Stomach (tissue), 8 donors: ENCODE measurements at regions not wholly inside any gene's neighbourhood (a gene's known extent, or its start where the extent isn't known, plus 50 kb on each side); places are given as distances from the start of the nearest gene placed in this dataset.

Experiments used
- DNase-seq, 2 donors: peaks; one replicate each; pipeline versions ENCODE4 v3.0.0 to v3.0.0-alpha.2; 2013 to 2019
- H3K27ac ChIP-seq, 5 donors: fragments of 200-600 bp in 4 of 5; sonication (generic) in 4 of 5; one replicate each; pipeline ENCODE4 v1.5.1; 2013 to 2019; ENCODE audit warnings: mild to moderate bottlenecking in 1 of 5, moderate library complexity in 1 of 5
- H3K27me3 ChIP-seq, 3 donors: fragments of 200-600 bp; sonication (generic); one replicate each; pipeline ENCODE4 v1.5.1; 2017 to 2019; ENCODE audit warnings: mixed run types in 1 of 3
- H3K36me3 ChIP-seq, 4 donors: fragments of 200-600 bp; sonication (generic); 1 replicate in 3 of 4; 2 replicates in 1 of 4; pipeline ENCODE4 v1.5.1; 2016 to 2019
- H3K4me1 ChIP-seq, 4 donors: fragments of 200-600 bp; sonication (generic); one replicate each; pipeline ENCODE4 v1.5.1; 2016 to 2019
- H3K4me3 ChIP-seq, 4 donors: fragments of 200-600 bp; sonication (generic) in 3 of 4; one replicate each; pipeline ENCODE4 v1.5.1; 2016 to 2019; ENCODE audit warnings: mild to moderate bottlenecking in 1 of 4
- H3K9me3 ChIP-seq, 4 donors: fragments of 200-600 bp; sonication (generic); one replicate each; pipeline ENCODE4 v1.5.1; 2016 to 2019
- CTCF ChIP-seq, 7 experiments: fragments of 450-650 bp in 4 of 7; fragments of 200-600 bp in 3 of 7; sonication (generic) in 3 of 7; IDR thresholded peaks; one replicate each; pipeline ENCODE4 v1.5.1; 2016 to 2019; ENCODE audit warnings: antibody characterized with exemption in 7 of 7, control low read depth in 2 of 7, mild to moderate bottlenecking in 1 of 7
- EP300 ChIP-seq: sonication (generic); formaldehyde crosslinking; IDR thresholded peaks from one replicate; pipeline ENCODE4 v1.6.1; 2017; ENCODE audit warnings: antibody characterized with exemption
- POLR2A ChIP-seq, 4 donors: fragments of 450-650 bp; IDR thresholded peaks; one replicate each; pipeline ENCODE4 v1.6.1; 2016; ENCODE audit warnings: antibody characterized with exemption in 4 of 4, control low read depth in 2 of 4, mild to moderate bottlenecking in 1 of 4, moderate library complexity in 1 of 4
- POLR2AphosphoS5 ChIP-seq, 3 donors: sonication (generic); formaldehyde crosslinking; IDR thresholded peaks; one replicate each; pipeline ENCODE4 v1.6.1; 2016; ENCODE audit warnings: antibody characterized with exemption in 3 of 3
- WGBS, 5 donors: extraction: QIAGEN DNeasy Blood & Tissue Kit in 3 of 5; methylation state at CpG; one replicate each; pipeline versions ENCODE4 v1.1.5 to v1.1.7; 2013 to 2018; 5-methylcytosine and 5-hydroxymethylcytosine counted together
- intact Hi-C: fragments of 100-400 bp; cut with DNase I; formaldehyde crosslinking; loops from one replicate; pipeline ENCODE4 v1.15.1; 2023; ENCODE audit warnings: low total_unique reads
- donor health status: healthy with polysubstance abuse.
- donor health status: Bipolar disorder and iron deficiency.
- donor health status: healthy.

GRCh38 chr3:112751564-112752512, 94.8 kb downstream of the CD200R1L start:
- H3K27me3 ChIP-seq = no peaks in the 10 kb centered on the region
- peaks cover 0 to 6% (median 2%) of the 10 kb centered on the region in 4 donors for H3K4me1 ChIP-seq
- no peaks in the 10 kb centered on the region for H3K36me3 ChIP-seq
- TF ChIP-seq CTCF (IDR thresholded peaks at IDR 0.05) (no peak), POLR2AphosphoS5 (IDR thresholded peaks at IDR 0.05) (peak in 1 of 3 donors; percentile 61)
- WGBS, 5 donors = 61 to 73% (median 63%) methylated on average over 3 of the region's 3 CpGs
- no peak overlapping the region for H3K4me3 ChIP-seq
- H3K9me3 ChIP-seq = no peaks in the 10 kb centered on the region
- H3K27ac ChIP-seq = peak overlapping the region in 2 of 5 donors; percentile 39 to 46
- intact Hi-C loops = no loop called here
- DNase-seq = peak in 1 of 2 donors; percentile 51

- Histone ChIP-seq H3K27me3 (no peaks in the 10 kb centered on the region), H3K36me3 (no peaks in the 10 kb centered on the region), H3K9me3 (no peaks in the 10 kb centered on the region), H3K4me1 (peaks cover 0 to 6% (median 2%) of the 10 kb centered on the region in 4 donors), H3K4me3 (no peak overlapping the region), H3K27ac (no peak overlapping the region)
- TF ChIP-seq POLR2AphosphoS5 (IDR thresholded peaks at IDR 0.05) (no peak), EP300 (no peak), POLR2A (IDR thresholded peaks at IDR 0.05) (no peak), CTCF (IDR thresholded peaks at IDR 0.05) (no peak)
- 76 to 94% (median 91%) methylated on average over 1 of the region's 1 CpG for WGBS, 5 donors
- intact Hi-C loops = no loop called here
- no peak for DNase-seq
Observed at GRCh38 chr3:112751061-112751460, 95.6 kb downstream of the CD200R1L start.

GRCh38 chr3:112747624-112748023, 99.0 kb downstream of the CD200R1L start:
- intact Hi-C loops = no loop called here
- no peak overlapping the region for H3K4me3 ChIP-seq
- no peak for DNase-seq
- no peak for TF ChIP-seq EP300
- no peak for TF ChIP-seq POLR2AphosphoS5 (IDR thresholded peaks at IDR 0.05)
- TF ChIP-seq CTCF (IDR thresholded peaks at IDR 0.05) = no peak
- no peak for TF ChIP-seq POLR2A (IDR thresholded peaks at IDR 0.05)
- 77 to 90% (median 85%) methylated on average over 3 of the region's 3 CpGs for WGBS, 5 donors
- H3K4me1 ChIP-seq = peaks cover 0 to 4% (median 3%) of the 10 kb centered on the region in 4 donors
- H3K36me3 ChIP-seq = no peaks in the 10 kb centered on the region
- H3K27ac ChIP-seq = no peak overlapping the region
- H3K27me3 ChIP-seq = no peaks in the 10 kb centered on the region
- no peaks in the 10 kb centered on the region for H3K9me3 ChIP-seq

- TF ChIP-seq POLR2A (IDR thresholded peaks at IDR 0.05) (no peak), POLR2AphosphoS5 (IDR thresholded peaks at IDR 0.05) (no peak), EP300 (no peak), CTCF (IDR thresholded peaks at IDR 0.05) (no peak)
- WGBS, 5 donors = 64 to 73% (median 68%) methylated on average over 6 of the region's 6 CpGs
- DNase-seq = no peak
- Histone ChIP-seq H3K4me1 (peaks cover 0 to 4% (median 0%) of the 10 kb centered on the region in 4 donors), H3K9me3 (no peaks in the 10 kb centered on the region), H3K27ac (no peak overlapping the region), H3K27me3 (no peaks in the 10 kb centered on the region), H3K4me3 (no peak overlapping the region), H3K36me3 (no peaks in the 10 kb centered on the region)
- intact Hi-C loops = no loop called here
Observed at GRCh38 chr3:112746675-112747280, 99.9 kb downstream of the CD200R1L start.
